KOPT-K1 (cell line): ENCODE measurements at regions not wholly inside any gene's neighbourhood (a gene's known extent, or its start where the extent isn't known, plus 50 kb on each side); places are given as distances from the start of the nearest gene placed in this dataset.

Source experiments
- H3K27ac ChIP-seq: fragments of 200-600 bp; sonication (generic); 2 replicates; pipeline ENCODE4 v1.5.1; 2016; ENCODE audit warnings: antibody characterized with exemption, mild to moderate bottlenecking, low read depth, low read length; ENCODE audit not compliant: poor library complexity, severe bottlenecking
- H3K36me3 ChIP-seq: fragments of 200-600 bp; sonication (generic); 2 replicates; pipeline ENCODE4 v1.5.1; 2017; ENCODE audit warnings: antibody characterized with exemption, mild to moderate bottlenecking, low read length, moderate library complexity; ENCODE audit not compliant: insufficient read depth
- H3K9me3 ChIP-seq: fragments of 200-600 bp; sonication (generic); 2 replicates; pipeline ENCODE4 v1.5.1; 2017; ENCODE audit warnings: antibody characterized with exemption, low read length, mild to moderate bottlenecking; ENCODE audit not compliant: insufficient read depth, poor library complexity, severe bottlenecking

GRCh38 chr1:4146101-4146500 is 246.0 kb upstream of the C1orf174 start:
- H3K36me3 ChIP-seq, result no peaks in the 10 kb centered on the region
- no peak overlapping the region for H3K27ac ChIP-seq
- H3K9me3 ChIP-seq, result no peaks in the 10 kb centered on the region

GRCh38 chr1:4146614-4147013 is 246.5 kb upstream of the C1orf174 start:
- no peaks in the 10 kb centered on the region for H3K9me3 ChIP-seq
- H3K27ac ChIP-seq, result no peak overlapping the region
- no peaks in the 10 kb centered on the region for H3K36me3 ChIP-seq

DNA sequence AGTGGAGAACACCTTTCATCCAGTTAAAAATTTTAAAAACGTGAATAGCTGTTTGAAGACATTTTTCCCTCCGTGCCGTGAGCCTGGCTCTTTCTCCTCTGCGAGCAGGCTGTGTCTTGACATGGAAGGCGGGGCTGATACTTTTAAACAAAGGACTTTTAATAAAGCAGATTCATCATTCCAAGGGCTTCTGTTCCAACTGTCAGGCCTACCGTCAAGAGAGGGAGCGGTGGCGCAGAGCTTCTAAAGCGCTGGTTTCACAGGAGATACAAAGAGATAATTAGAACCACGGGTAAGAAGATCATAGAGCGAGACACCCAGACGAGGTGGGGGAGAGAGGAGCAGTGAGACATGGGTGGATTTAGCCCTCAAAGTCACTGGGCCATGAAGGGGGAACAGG is 247.4 kb upstream of the C1orf174 start:
- Histone ChIP-seq H3K9me3 (no peaks in the 10 kb centered on the region), H3K36me3 (no peaks in the 10 kb centered on the region), H3K27ac (no peak overlapping the region)

- Histone ChIP-seq H3K36me3 (no peaks in the 10 kb centered on the region), H3K9me3 (no peaks in the 10 kb centered on the region), H3K27ac (no peak overlapping the region)
Observed at GRCh38 chr1:4149281-4149680, 249.2 kb upstream of the C1orf174 start.

- Histone ChIP-seq H3K9me3 (no peaks in the 10 kb centered on the region), H3K36me3 (no peaks in the 10 kb centered on the region), H3K27ac (no peak overlapping the region)
Observed at GRCh38 chr1:4149831-4150230, 249.8 kb upstream of the C1orf174 start.

- Histone ChIP-seq H3K27ac (no peak overlapping the region), H3K36me3 (no peaks in the 10 kb centered on the region), H3K9me3 (no peaks in the 10 kb centered on the region)
Observed at GRCh38 chr1:4150262-4150661, 250.2 kb upstream of the C1orf174 start.

GRCh38 chr1:4152266-4152665 is 252.2 kb upstream of the C1orf174 start:
- Histone ChIP-seq H3K9me3 (no peaks in the 10 kb centered on the region), H3K36me3 (no peaks in the 10 kb centered on the region), H3K27ac (no peak overlapping the region)

DNA sequence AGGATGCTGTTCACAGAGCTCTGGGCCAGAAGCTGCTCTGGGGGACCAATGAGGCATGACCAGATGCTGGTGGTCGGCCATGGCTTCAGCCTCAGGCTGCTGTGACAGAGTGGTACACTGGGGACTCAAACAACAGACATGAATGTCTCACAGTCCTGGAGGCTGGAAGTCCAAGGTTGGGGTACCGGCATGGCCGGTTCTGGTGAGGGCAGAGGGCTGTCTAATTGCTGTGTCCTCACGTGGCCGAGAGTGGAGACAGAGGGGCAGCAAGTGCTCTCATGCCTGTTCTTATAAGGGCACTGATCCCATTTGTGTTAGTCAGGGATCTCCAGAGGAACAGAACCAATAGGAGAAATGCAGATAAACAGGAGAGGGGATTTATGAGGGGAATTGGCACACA is 253.5 kb upstream of the C1orf174 start:
- Histone ChIP-seq H3K9me3 (no peaks in the 10 kb centered on the region), H3K27ac (no peak overlapping the region), H3K36me3 (no peaks in the 10 kb centered on the region)

GRCh38 chr1:4156241-4156973 is 256.3 kb upstream of the C1orf174 start:
- H3K9me3 ChIP-seq, result no peaks in the 10 kb centered on the region
- H3K27ac ChIP-seq, result no peak overlapping the region
- no peaks in the 10 kb centered on the region for H3K36me3 ChIP-seq

- Histone ChIP-seq H3K36me3 (no peaks in the 10 kb centered on the region), H3K9me3 (no peaks in the 10 kb centered on the region), H3K27ac (no peak overlapping the region)
Observed at GRCh38 chr1:4160181-4160580, 260.1 kb upstream of the C1orf174 start.

- no peaks in the 10 kb centered on the region for H3K9me3 ChIP-seq
- no peak overlapping the region for H3K27ac ChIP-seq
- no peaks in the 10 kb centered on the region for H3K36me3 ChIP-seq
Observed at GRCh38 chr1:4161366-4162006, 261.4 kb upstream of the C1orf174 start.

DNA sequence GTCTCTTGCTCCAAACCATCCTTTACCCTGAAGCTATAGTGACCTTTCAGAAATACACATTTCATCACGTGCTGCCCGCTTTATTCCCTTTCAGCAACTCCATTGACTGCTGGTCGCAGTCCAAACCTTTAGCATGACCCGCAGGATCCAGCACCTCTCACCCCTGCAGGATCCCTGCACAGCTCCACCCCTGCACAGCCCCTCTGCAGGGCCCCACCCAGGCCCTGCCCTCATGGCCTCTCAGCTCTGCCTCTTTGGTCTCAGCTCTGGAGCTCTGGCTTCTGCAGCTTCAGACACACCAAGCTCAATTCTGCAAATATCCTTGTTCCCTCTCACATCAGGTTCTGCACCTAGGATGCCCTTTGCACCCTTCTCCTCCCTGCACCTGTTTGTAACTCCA is 264.9 kb upstream of the C1orf174 start:
- no peak overlapping the region for H3K27ac ChIP-seq

GRCh38 chr1:4165686-4166300 is 265.7 kb upstream of the C1orf174 start:
- H3K9me3 ChIP-seq, result no peaks in the 10 kb centered on the region
- H3K27ac ChIP-seq, result no peak overlapping the region
- H3K36me3 ChIP-seq, result no peaks in the 10 kb centered on the region

More for the DNA sequence above, 264.9 kb upstream of the C1orf174 start:
- Histone ChIP-seq H3K36me3 (no peaks in the 10 kb centered on the region), H3K9me3 (no peaks in the 10 kb centered on the region)

GRCh38 chr1:4166713-4167112 is 266.6 kb upstream of the C1orf174 start:
- Histone ChIP-seq H3K9me3 (no peaks in the 10 kb centered on the region), H3K36me3 (no peaks in the 10 kb centered on the region), H3K27ac (no peak overlapping the region)

DNA sequence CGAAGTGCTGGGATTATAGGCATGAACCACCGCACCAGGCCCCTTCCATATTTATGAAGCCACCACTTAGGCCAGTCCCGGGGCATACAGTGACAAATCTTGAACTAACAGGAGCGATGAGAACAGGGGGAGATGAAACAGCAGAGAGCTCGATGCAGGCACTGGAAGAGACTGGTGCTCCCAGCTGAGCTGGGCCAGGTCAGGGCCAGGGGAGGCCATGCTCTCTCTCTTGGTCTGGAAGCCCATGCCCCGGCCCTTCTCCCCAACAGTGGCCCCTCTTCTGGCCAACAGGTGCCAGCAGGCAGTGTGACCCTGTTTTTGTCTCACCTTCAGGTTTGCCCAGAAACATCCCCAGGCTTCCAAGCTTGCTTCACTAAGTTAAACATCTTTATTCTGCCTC is 269.9 kb upstream of the C1orf174 start:
- H3K36me3 ChIP-seq, result no peaks in the 10 kb centered on the region
- H3K9me3 ChIP-seq, result no peaks in the 10 kb centered on the region
- H3K27ac ChIP-seq, result no peak overlapping the region
